Keratinocyte (primary cell): ENCODE measurements at regions not wholly inside any gene's neighbourhood (a gene's known extent, or its start where the extent isn't known, plus 50 kb on each side); places are given as distances from the start of the nearest gene placed in this dataset.

Experiments
- DNase-seq: peaks from one replicate; pipeline ENCODE4 v3.0.0-alpha.2; 2011; ENCODE audit warnings: low read depth, missing footprints, low spot score
- FAIRE-seq: peaks from 2 replicates; lab custom pipeline; 2011; peaks lifted over from hg19 to GRCh38; lab: Jason Lieb, UNC
- H2AFZ ChIP-seq: 2 replicates; pipeline ENCODE4 v1.6.0; 2012; ENCODE audit warnings: low read length, control low read depth, inconsistent platforms; ENCODE audit not compliant: control insufficient read depth
- H3K27ac ChIP-seq: 2 replicates; pipeline ENCODE4 v1.5.1; 2011; ENCODE audit warnings: low read length; ENCODE audit not compliant: control insufficient read depth, insufficient read depth
- H3K27me3 ChIP-seq: 3 replicates; pipeline ENCODE4 v1.6.0; 2011; ENCODE audit warnings: low read length; ENCODE audit not compliant: control insufficient read depth, insufficient read depth; ENCODE audit errors: extremely low read depth
- H3K36me3 ChIP-seq, 2 experiments: 2 replicates in 1 of 2; 3 replicates in 1 of 2; pipeline ENCODE4 v1.5.1; 2011; ENCODE audit warnings: low read length in 2 of 2, mild to moderate bottlenecking in 1 of 2; ENCODE audit not compliant: control insufficient read depth in 2 of 2, insufficient read depth in 2 of 2; ENCODE audit errors: extremely low read depth in 1 of 2
- H3K4me1 ChIP-seq: 3 replicates; pipeline ENCODE4 v1.5.1; 2011; ENCODE audit warnings: low read length; ENCODE audit not compliant: control insufficient read depth, insufficient read depth; ENCODE audit errors: extremely low read depth
- H3K4me2 ChIP-seq: 3 replicates; pipeline ENCODE4 v1.6.0; 2011; ENCODE audit warnings: low read depth, low read length; ENCODE audit not compliant: control insufficient read depth, insufficient read depth; ENCODE audit errors: extremely low read depth
- H3K4me3 ChIP-seq, 3 experiments: fragments of 200-600 bp in 1 of 3; sonication (generic) in 1 of 3; 2 replicates in 2 of 3; 3 replicates in 1 of 3; pipeline ENCODE4 v1.5.1; 2011 to 2016; ENCODE audit warnings: low read length in 3 of 3, mild to moderate bottlenecking in 3 of 3, control low read depth in 2 of 3, inconsistent platforms in 1 of 3, low read depth in 1 of 3, mixed read lengths in 1 of 3, mixed run types in 1 of 3, moderate library complexity in 1 of 3; ENCODE audit not compliant: control insufficient read depth in 2 of 3, insufficient read depth in 2 of 3; ENCODE audit errors: extremely low read depth in 1 of 3
- H3K79me2 ChIP-seq: 2 replicates; pipeline ENCODE4 v1.6.0; 2012; ENCODE audit warnings: low read length; ENCODE audit not compliant: control insufficient read depth, insufficient read depth
- H3K9ac ChIP-seq: 3 replicates; pipeline ENCODE4 v1.6.0; 2011; ENCODE audit warnings: low read length; ENCODE audit not compliant: control insufficient read depth, insufficient read depth; ENCODE audit errors: extremely low read depth
- H3K9me1 ChIP-seq: 3 replicates; pipeline ENCODE4 v1.6.0; 2011; ENCODE audit warnings: low read length; ENCODE audit not compliant: control insufficient read depth, insufficient read depth; ENCODE audit errors: extremely low read depth
- H3K9me3 ChIP-seq: 2 replicates; pipeline ENCODE4 v1.5.1; 2012; ENCODE audit warnings: low read depth, low read length; ENCODE audit not compliant: control insufficient read depth
- H4K20me1 ChIP-seq: 3 replicates; pipeline ENCODE4 v1.6.0; 2011; ENCODE audit warnings: low read length; ENCODE audit not compliant: control insufficient read depth, insufficient read depth; ENCODE audit errors: extremely low read depth
- CTCF ChIP-seq, 3 experiments: IDR thresholded peaks in 1 of 3; conservative IDR thresholded peaks in 1 of 3; optimal IDR thresholded peaks in 1 of 3; 2 replicates in 2 of 3; 3 replicates in 1 of 3; pipeline versions ENCODE3 to v1.5.1; 2011; ENCODE audit warnings: low read length in 3 of 3, mild to moderate bottlenecking in 3 of 3, moderate library complexity in 2 of 3, control low read depth in 1 of 3, inconsistent platforms in 1 of 3; ENCODE audit not compliant: insufficient read depth in 2 of 3; ENCODE audit errors: extremely low read depth in 1 of 3
- EZH2 ChIP-seq: IDR thresholded peaks from one replicate; pipeline ENCODE4 v1.6.1; 2012; ENCODE audit warnings: inconsistent platforms, mild to moderate bottlenecking, low read length, moderate library complexity
- dilution Hi-C: fragments of 300-500 bp; cut with MboI; formaldehyde crosslinking; loops from one replicate; pipeline ENCODE4 v1.7.0; 2020; ENCODE audit warnings: low sequenced_read_pairs; ENCODE audit not compliant: extremely low pct_ligation_motif_present

GRCh38 chr12:11534064-11534463 lies 115.4 kb upstream of the ETV6 start:
- no peaks in the 10 kb centered on the region for H3K9me3 ChIP-seq
- dilution Hi-C loops: no loop called here
- no peak overlapping the region for H2AFZ ChIP-seq
- no peaks in the 10 kb centered on the region for H3K36me3 ChIP-seq
- DNase-seq (no peak), FAIRE-seq (no peak)
- H3K9me1 ChIP-seq: no peaks in the 10 kb centered on the region
- no peaks in the 10 kb centered on the region for H3K4me1 ChIP-seq
- no peak overlapping the region for H3K4me3 ChIP-seq
- peaks cover 19% of the 10 kb centered on the region for H3K27me3 ChIP-seq
- H4K20me1 ChIP-seq: no peaks in the 10 kb centered on the region
- no peaks in the 10 kb centered on the region for H3K79me2 ChIP-seq
- H3K9ac ChIP-seq: no peak overlapping the region
- no peak overlapping the region for H3K27ac ChIP-seq
- no peak overlapping the region for H3K4me2 ChIP-seq
- TF ChIP-seq EZH2 (no peak), CTCF (optimal IDR thresholded peaks at IDR 0.05 in 1 of 3, IDR thresholded peaks at IDR 0.05 in 1 of 3, conservative IDR thresholded peaks at IDR 0.05 in 1 of 3; ENCODE audit: extremely low read depth in 1 of 3, insufficient read depth in 2 of 3, low read length in 3 of 3) (no peak)

GRCh38 chr12:11535127-11535526 lies 114.3 kb upstream of the ETV6 start:
- Histone ChIP-seq H3K4me2 (no peak overlapping the region), H2AFZ (no peak overlapping the region), H3K27me3 (peaks cover 19% of the 10 kb centered on the region), H4K20me1 (no peaks in the 10 kb centered on the region), H3K79me2 (no peaks in the 10 kb centered on the region), H3K9ac (no peak overlapping the region), H3K36me3 (no peaks in the 10 kb centered on the region), H3K27ac (no peak overlapping the region), H3K9me3 (no peaks in the 10 kb centered on the region), H3K4me3 (no peak overlapping the region), H3K4me1 (no peaks in the 10 kb centered on the region), H3K9me1 (no peaks in the 10 kb centered on the region)
- dilution Hi-C loops: no loop called here
- DNase-seq: no peak
- TF ChIP-seq EZH2 (no peak), CTCF (optimal IDR thresholded peaks at IDR 0.05 in 1 of 3, IDR thresholded peaks at IDR 0.05 in 1 of 3, conservative IDR thresholded peaks at IDR 0.05 in 1 of 3; ENCODE audit: extremely low read depth in 1 of 3, insufficient read depth in 2 of 3, low read length in 3 of 3) (no peak)
- FAIRE-seq: no peak
